ENCODE measurements at regions not wholly inside any gene's neighbourhood (a gene's known extent, or its start where the extent isn't known, plus 50 kb on each side); places are given as distances from the start of the nearest gene placed in this dataset.
"Not testable (repeated sequence)": the region's sequence is repeated elsewhere in the genome, so short reads cannot be mapped to it uniquely, and the experiment has no call there.

DNA sequence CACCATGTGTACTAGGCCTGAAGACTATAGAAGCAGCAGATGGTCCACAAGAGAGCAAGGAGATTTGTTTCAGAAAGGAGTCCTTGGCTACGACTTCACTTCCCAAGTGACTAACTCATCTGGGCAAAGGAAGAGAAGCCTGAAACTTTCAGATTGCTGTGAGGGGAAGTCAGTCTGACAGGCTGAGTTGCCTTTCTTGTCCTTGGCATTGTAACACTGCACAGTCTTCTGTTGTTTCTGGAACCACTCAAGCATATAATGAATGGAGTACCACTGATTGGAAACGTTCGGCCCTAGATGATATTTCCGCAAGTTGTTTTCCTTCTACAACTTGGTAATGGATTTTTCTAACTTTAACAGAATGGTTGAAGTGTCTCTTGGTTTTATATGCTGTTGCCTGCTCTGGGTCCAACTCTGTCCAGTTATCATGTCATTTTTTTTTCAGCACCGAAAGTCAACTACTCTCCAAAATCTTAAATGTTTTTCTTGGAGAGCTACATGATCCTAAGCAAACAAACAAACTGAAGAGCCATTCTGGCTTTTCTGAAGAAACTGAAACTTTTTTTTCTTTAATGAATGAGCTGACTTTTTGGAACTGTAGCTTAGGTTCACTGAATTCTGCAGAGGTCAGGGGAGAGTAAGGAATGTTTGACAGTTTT lies 685.7 kb downstream of the MECOM start:
- peak in 1 of 3 donors; percentile 9 for DNase-seq (ENCODE audit: low read depth in 3 of 3, low spot score in 2 of 3)

DNA sequence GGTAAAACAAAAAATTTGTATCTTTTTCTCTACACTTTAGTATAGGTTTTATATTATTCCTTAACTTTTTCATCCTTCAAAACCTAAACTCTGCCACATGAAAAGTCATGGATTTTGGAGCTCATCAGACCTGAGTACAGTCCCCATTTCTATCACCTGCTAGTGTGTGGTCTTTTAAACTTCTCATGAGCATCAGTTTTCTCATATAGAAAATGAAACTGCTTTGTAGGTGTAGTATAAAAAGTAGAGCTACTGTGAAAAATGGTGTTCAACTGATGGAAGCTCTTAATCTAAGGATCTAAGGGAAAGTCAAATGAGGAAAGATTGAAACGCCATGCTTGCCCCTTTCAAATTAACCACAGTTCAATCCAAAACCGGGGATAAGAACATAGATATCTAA lies 686.5 kb downstream of the MECOM start:
- DNase-seq (ENCODE audit: low read depth in 3 of 3, low spot score in 2 of 3): no peak

DNA sequence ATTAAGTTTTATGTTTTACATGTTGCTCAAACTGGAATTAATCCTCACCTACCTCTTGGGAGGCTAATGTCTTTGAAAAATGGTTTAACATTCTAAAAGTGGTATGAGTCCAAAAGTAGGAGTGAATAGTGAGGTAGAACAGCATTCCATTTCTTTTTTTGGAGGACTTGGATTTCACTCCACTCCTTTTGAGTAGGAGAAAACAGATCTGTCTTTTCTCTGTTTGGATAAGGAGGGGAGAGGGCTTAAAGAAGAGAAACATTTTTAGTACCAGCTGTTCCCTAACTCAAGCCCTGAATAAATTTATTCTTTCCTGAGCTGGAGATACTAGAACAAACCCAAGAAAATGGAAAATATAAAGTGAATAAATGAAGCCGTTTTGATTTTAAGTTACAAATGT lies 687.9 kb downstream of the MECOM start:
- no peak for DNase-seq (ENCODE audit: low read depth in 3 of 3, low spot score in 2 of 3)

DNA sequence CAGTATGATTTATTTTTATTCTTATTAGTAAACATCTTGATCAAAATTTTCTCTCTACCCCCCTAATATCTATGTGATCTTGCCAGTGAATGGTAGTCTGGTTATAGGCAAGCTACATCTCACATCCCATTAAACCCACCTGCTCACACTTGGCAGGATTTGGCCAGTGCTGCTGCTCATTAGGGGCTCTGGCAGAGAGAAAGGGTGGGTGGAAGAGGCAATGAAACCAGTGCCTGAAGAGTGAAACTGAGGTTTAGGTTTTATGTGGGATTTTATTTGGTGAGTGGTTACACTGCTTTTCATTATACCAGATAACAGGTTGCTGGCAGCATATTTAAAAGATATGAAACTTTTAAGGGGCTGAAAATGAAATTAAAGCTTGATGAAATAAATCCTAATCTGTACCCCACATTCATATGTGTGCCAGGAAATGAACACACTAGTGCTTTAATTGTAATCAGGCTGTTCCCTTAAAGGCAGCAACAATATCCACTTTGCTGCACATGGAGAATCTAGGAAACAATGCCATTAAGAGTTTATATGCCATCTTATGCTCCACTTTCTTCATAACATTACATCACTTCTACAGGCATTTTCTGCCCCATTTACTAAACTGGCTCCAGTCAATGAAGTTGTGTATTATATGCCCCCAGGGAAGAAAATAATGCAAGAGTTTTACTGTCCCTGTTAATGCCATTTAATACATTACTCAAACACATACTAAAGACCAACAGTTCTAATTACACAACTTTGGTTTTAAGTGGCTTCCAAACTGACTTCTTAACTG lies 688.7 kb downstream of the MECOM start:
- no peak for DNase-seq (ENCODE audit: low read depth in 3 of 3, low spot score in 2 of 3)

DNA sequence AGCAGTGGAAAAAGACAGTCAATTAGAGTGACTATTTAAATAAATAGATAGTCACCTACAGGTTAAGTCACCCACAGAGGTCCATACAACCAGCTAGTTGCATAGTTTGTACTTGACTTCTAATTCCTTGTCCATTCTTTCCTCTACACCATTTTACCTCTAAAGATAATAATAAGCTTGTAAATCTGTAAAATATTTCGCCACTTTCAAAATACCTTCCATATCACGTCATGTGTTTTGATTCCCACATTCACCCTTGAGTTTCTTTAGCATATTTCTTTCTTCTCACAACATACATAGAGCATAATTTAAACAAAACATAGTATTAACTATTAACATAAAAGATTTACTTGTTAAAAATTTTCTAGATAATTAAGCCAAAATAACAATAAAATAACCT lies 689.6 kb downstream of the MECOM start:
- DNase-seq (ENCODE audit: low read depth in 3 of 3, low spot score in 2 of 3): no peak

DNA sequence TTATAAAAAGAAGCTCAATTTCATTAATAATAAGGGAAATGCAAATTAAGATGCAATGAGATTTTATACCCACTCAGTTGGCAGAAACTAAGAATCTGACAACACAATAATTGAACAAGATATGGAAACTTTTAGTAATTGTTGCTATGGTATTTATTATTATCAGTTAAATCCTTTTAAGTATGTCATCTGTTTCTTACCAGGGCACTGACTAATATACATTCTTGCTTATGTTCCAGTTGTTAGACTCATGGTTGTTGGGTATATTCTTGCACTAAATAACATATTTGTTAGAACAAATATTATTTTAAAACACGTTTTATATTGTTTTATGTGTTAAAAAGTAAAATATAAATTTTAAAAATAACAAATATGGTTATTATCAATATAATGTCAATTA lies 690.3 kb downstream of the MECOM start:
- no peak for DNase-seq (ENCODE audit: low read depth in 3 of 3, low spot score in 2 of 3)

DNA sequence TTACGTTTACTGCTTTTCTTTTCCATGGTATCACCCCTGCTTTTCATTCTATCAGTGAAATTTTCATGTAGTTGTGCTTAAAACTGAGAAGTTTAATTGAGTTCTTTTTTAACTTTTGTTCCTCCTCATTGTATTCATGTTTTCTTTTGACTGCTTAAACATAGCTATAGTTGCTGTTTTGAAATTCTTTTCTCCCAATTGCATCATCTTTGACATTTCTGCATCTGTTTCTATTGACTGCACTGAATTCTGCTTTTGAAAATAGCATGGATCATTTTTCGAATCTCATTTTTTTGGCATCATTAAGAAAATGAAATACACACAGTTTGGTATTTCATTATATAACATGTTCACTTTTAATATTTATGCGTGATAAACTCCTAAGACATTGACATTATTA lies 694.9 kb downstream of the MECOM start:
- DNase-seq (ENCODE audit: low read depth in 3 of 3, low spot score in 2 of 3): no peak

DNA sequence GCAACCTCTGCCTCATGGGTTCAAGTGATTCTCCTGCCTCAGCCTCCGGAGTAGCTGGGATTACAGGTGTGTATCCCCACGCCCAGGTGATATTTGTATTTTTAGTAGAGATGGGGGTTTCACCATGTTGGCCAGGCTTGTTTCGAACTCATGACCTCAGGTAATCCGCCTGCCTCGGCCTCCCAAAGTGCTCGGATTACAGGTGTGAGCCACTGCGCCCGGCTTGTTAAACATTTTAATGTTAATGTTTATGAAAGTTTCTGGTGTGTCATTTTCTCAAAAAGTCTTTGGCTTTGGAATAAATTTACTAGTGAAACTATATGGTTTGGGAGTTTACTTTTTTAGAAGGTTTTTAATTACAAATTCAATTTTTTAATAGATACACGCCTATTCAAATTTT lies 698.8 kb downstream of the MECOM start:
- no peak for DNase-seq (ENCODE audit: low read depth in 3 of 3, low spot score in 2 of 3)

DNA sequence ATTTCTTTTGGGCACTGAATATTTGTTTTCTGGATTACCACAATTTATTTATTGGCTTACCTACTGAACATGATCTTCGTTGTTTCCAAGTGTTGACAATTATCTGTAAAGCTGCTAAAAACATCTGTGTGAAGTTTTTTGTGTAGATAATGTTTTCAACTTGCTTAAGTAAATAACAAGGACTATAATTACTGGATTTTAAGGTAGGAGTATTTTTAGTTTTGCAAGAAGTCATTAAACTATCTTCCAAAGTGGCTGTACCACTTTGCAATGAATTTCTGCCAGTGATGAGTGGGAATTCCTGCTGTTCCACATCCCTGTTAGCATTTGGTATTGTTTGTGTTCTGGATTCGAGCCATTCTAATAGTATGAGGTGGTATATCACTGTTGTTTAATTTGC lies 702.2 kb downstream of the MECOM start:
- no peak for DNase-seq (ENCODE audit: low read depth in 3 of 3, low spot score in 2 of 3)

DNA sequence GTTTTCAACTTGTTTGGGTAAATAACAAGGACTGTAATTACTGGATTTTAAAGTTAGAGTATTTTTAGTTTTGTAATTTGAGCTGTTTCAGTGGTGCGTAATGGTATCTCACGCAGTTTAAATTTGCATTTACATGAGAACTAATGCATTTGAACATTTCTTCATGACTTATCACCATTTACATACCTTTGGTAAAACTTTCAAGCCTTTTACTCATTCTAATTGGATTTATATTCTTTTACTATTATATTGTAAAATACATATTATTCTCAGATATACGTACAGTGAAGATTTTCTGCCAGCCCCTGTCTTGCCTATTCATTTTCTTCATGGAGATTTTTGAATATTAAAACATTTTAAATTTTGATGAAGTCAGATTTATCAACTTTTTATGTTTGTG lies 703.8 kb downstream of the MECOM start:
- no peak for DNase-seq (ENCODE audit: low read depth in 3 of 3, low spot score in 2 of 3)

DNA sequence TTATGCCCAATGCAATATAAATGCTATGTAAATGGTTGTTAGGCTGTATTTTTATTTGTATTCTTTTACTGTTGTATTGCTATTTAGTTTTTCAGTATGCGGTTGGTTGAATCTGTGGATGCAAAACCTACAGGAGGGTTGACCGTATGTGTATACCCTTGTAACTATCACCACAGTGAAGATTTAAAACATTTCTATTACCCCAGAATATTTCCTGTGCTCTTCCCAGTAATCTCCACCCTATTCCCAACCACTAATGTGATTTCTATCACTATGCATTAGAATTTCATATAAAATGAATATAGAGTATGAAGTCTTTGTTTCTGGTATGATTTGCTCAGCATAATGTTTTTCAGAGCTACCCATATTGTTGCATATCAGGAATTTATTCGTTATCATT lies 705.0 kb downstream of the MECOM start:
- DNase-seq (ENCODE audit: low read depth in 3 of 3, low spot score in 2 of 3): no peak

DNA sequence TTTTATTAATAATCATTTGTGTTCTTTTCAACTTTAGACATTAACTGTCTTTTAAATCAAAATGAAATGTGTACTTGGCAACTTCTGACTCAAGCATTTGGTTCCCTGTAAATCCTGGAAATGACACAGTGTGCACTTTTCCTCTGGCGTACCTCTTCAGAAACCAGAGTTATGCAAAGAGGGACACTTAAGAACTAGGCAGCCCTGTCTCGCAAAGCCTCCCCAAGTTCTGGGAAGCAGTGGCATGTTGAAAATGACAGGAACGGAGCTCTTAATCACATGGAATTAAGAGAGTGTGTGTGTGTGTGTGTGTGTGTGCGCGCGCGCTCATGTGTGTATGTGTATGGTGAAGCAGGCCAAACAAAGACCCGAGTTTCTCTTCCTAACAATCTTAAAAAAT lies 707.4 kb downstream of the MECOM start:
- DNase-seq (ENCODE audit: low read depth in 3 of 3, low spot score in 2 of 3): no peak

DNA sequence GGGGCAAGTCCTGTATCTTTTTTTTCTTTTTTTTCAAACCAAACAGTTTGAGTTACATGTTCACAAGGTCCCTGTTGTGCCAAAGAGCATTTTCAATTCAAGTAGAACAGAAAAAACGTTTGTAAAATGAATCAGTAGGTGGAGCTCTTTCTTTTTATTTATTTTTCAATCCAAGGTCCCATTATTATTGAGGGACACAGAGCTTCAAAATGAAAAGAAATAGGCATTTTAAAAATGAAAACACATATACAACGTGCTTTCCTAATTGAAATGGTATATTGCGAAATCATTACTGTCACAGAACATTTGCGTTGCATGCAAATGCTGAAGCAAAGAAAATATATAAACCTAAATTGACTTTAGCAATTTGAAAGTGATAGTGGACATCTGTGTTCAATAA lies 711.0 kb downstream of the MECOM start:
- DNase-seq (ENCODE audit: low read depth in 3 of 3, low spot score in 2 of 3): no peak

DNA sequence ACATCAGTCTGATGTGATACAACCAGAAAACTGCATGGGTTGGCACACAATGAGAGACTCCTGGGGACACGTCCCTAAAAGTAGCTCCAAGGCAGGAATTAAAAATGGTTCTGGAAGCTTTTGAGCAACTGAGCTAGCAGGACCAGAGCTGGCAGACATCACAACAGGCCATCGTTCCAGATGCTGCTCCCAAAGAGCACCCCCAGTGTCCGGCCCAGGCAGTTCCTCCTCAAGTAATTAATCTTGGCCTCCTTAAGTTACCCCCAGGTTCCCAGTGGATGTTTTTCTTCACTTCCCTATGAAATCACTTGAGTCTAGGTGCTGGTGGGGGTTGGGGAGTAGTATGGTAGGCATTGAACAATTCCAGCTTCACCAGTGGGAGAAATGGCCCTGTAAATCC lies 711.6 kb downstream of the MECOM start:
- no peak for DNase-seq (ENCODE audit: low read depth in 3 of 3, low spot score in 2 of 3)

DNA sequence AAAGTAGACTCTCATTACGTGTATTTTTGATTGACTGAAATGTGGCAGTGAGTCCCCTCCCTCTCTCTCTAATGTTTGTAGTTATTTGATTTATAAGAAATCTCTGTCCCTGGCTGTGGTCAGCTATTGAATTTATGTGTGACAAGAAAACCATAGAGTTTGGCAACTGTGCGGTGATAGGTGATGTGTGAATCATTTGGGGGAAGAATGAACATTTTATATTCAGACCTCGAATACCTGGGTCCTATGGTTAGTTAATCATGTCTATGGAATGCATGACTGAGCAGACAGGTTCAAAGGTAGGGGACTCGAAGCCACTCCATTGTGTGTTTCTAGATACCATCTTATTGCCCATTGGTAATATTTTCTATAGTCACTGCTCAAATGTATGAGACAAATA lies 712.1 kb downstream of the MECOM start:
- DNase-seq (ENCODE audit: low read depth in 3 of 3, low spot score in 2 of 3): no peak

DNA sequence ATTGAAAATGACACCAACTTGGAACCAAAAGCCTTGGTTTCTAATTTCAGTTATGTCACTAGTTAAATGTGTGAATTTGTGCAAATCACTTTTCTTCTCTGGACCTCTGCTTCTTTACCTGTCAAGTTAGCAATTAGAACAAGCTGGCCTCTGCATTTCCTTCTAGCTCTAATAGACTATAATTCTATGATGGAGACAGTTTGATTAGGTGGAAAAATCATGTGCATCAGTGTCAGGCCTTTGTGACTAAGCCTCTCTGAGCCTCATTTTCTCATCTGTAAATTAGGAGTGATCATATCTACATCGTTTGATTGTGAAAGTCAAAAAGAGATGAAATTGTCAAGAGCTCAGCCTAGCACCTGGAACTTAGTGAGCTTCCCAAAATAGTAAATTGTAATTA lies 712.9 kb downstream of the MECOM start:
- DNase-seq (ENCODE audit: low read depth in 3 of 3, low spot score in 2 of 3): no peak

DNA sequence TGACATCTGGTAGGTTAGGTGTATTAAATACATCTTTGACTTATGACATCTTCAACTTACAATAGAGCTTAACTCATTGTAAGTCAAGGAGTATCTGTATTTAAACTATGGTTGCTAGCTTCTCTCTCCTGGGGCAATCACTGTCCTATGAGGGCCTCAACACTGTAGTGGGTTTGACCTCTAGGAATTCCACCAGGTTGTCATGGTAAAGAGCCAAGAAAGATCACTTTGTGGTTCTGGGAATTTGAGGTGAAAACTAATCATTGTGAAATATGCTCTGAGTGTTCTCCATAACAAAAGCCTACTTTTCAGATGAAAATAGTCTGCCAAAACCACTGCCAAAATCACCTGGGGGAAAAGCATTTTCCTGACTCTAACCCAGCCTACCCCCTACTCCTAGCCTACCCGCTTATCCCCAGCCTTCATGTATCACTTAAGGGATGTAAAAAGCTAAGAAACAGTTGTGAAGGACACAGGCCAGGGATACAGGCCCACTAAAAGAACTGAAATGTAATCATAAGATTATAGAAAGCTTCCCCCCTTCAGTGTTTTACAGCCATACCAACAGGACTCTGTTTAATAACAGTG lies 723.8 kb downstream of the MECOM start:
- DNase-seq (ENCODE audit: low read depth in 3 of 3, low spot score in 2 of 3): no peak

DNA sequence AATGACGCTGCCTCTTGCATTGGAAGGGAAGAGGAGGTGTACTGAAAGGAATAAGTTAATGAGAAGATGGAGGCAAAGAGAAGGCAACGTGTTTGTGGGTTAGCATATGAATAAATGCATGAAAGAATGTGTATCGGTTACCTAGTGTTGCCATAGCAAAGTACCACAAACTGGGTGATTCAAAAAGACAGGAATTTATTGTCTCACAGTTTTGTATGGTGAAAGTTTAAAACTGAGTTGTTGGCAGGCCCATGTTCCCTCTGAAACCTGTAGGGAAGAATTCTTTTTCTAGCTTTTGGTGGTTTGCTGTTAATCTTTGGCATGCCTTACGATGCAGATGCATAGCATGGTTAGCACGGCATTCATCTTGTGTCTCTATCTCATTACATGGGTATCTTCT lies 729.9 kb downstream of the MECOM start:
- no peak for DNase-seq (ENCODE audit: low read depth in 3 of 3, low spot score in 2 of 3)

DNA sequence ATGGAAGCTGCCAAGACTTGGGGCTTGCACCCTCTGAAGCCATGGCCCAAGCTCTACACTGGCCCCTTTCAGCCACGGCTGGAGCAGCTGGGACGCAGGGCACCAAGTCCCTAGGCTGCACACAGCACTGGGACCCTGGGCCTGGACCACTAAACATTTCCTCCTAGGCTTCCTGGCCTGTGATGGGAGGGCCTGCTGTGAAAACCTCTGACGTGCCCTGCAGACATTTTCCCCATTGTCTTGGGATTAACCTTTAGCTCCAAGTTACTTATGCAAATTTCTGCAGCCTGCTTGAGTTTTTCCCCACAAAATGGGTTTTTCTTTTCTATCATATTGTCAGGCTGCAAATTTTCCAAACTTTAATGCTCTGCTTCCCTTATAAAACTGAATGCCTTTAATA lies 733.5 kb downstream of the MECOM start:
- not testable (repeated sequence) for DNase-seq (ENCODE audit: low read depth in 3 of 3, low spot score in 2 of 3)

DNA sequence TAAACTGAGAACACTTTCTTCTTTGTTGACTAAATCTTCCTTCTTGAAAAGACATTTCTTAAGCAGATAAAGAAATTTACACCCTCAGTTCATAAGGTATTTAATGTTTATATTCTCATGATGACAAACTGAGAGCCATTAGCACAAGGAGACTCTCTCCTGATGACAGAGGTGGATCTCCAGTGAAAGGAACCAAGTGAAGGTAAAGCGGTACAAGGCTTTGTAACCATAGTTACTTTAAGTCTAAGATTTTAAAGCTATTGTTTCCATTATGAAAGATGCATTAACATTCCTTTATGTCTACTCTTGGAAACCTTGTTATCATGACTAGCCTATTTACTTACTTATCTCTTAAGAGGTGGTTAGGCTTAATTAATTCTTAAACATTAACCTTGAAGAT lies 737.1 kb downstream of the MECOM start:
- no peak for DNase-seq (ENCODE audit: low read depth in 3 of 3, low spot score in 2 of 3)

DNA sequence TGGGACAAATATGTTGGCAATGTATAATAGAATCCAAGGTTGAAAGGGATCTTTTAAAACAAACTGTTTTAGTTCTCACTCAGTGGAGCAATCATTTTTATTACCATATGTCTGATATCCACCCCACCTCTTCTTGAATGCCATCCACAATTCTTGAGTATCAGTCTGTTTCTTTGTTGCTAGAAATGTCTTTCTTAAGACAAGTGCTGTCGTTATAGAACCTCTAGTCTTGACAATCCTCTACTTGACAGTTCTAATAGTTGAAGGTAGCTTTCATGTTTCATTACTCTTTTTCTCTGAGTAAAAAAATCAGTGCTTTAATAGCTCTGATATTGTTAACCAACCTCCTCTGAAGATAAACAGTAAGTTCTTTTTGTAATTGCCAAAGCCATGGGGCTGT lies 737.9 kb downstream of the MECOM start:
- no peak for DNase-seq (ENCODE audit: low read depth in 3 of 3, low spot score in 2 of 3)

DNA sequence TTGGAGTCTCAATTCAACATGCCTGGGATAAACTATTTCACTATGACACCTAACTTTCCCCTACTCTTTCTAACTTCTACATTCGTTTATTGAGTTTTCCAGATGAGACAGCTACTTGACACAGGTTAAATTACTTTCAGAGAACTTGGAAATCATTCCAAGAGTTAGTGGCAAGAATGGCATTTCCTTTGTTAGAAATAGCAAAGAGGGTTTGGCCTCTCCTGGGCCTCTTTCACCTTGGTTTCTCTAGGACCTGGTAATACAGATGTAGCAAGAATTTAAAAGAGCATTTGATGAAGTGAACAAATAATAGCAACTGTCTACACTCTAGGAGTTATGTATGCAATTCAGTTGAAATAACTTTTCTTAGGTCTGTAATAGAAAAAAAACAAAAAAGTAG lies 748.9 kb downstream of the MECOM start:
- DNase-seq (ENCODE audit: low read depth in 3 of 3, low spot score in 2 of 3): no peak
